Mucosa of rectum (tissue), 2 donors: ENCODE measurements at regions not wholly inside any gene's neighbourhood (a gene's known extent, or its start where the extent isn't known, plus 50 kb on each side); places are given as distances from the start of the nearest gene placed in this dataset.

Experiments
- H3K27ac ChIP-seq, 2 donors: one replicate each; pipeline ENCODE4 v1.7.0; 2013; ENCODE audit warnings: inconsistent platforms in 2 of 2, low read depth in 2 of 2, low read length in 2 of 2
- H3K27me3 ChIP-seq, 2 donors: one replicate each; pipeline ENCODE4 v1.7.0; 2013; ENCODE audit warnings: low read length in 2 of 2; ENCODE audit not compliant: control insufficient read depth in 2 of 2, insufficient read depth in 2 of 2
- H3K36me3 ChIP-seq, 2 donors: one replicate each; pipeline ENCODE4 v1.7.0; 2013; ENCODE audit warnings: low read length in 2 of 2; ENCODE audit not compliant: control insufficient read depth in 2 of 2, insufficient read depth in 2 of 2
- H3K4me1 ChIP-seq, 2 donors: one replicate each; pipeline ENCODE4 v1.7.0; 2013; ENCODE audit warnings: low read length in 2 of 2, mild to moderate bottlenecking in 1 of 2; ENCODE audit not compliant: control insufficient read depth in 2 of 2, insufficient read depth in 2 of 2
- H3K4me3 ChIP-seq, 2 donors: one replicate each; pipeline ENCODE4 v1.7.0; 2013; ENCODE audit warnings: low read length in 2 of 2
- H3K9ac ChIP-seq, 2 donors: one replicate each; pipeline ENCODE4 v1.7.0; 2013; ENCODE audit warnings: low read length in 2 of 2, low read depth in 1 of 2, mild to moderate bottlenecking in 1 of 2
- H3K9me3 ChIP-seq, 2 donors: one replicate each; pipeline ENCODE4 v1.7.0; 2013; ENCODE audit warnings: low read length in 2 of 2; ENCODE audit not compliant: control insufficient read depth in 2 of 2
- donor health status: healthy.
- donor health status: Normal muscosa, but diverticular disease.

- Histone ChIP-seq H3K36me3 (no peaks in the 10 kb centered on the region), H3K9me3 (peaks cover 0 to 2% of the 10 kb centered on the region in 2 donors), H3K27me3 (no peaks in the 10 kb centered on the region), H3K27ac (no peak overlapping the region), H3K9ac (no peak overlapping the region), H3K4me3 (no peak overlapping the region), H3K4me1 (no peaks in the 10 kb centered on the region)
Measured at GRCh38 chr5:20445326-20445860, 457.4 kb upstream of the CDH18 start.

GRCh38 chr5:20434786-20435185 lies 446.8 kb upstream of the CDH18 start:
- H3K4me3 ChIP-seq = no peak overlapping the region
- H3K36me3 ChIP-seq = no peaks in the 10 kb centered on the region
- H3K9me3 ChIP-seq = peaks cover 0 to 3% of the 10 kb centered on the region in 2 donors

GRCh38 chr5:20420991-20421595 lies 433.1 kb upstream of the CDH18 start:
- H3K27ac ChIP-seq = no peak overlapping the region
- H3K4me1 ChIP-seq = no peaks in the 10 kb centered on the region
- H3K27me3 ChIP-seq = no peaks in the 10 kb centered on the region
- H3K36me3 ChIP-seq = no peaks in the 10 kb centered on the region
- peaks cover 0 to 3% of the 10 kb centered on the region in 2 donors for H3K9me3 ChIP-seq
- no peak overlapping the region for H3K9ac ChIP-seq
- H3K4me3 ChIP-seq = no peak overlapping the region

More at GRCh38 chr5:20434786-20435185, 446.8 kb upstream of the CDH18 start:
- H3K27ac ChIP-seq = no peak overlapping the region
- H3K9ac ChIP-seq = no peak overlapping the region
- no peaks in the 10 kb centered on the region for H3K4me1 ChIP-seq
- H3K27me3 ChIP-seq = no peaks in the 10 kb centered on the region
